Ishikawa (cell line): ENCODE measurements at regions not wholly inside any gene's neighbourhood (a gene's known extent, or its start where the extent isn't known, plus 50 kb on each side); places are given as distances from the start of the nearest gene placed in this dataset.

Experiments
- CEBPB ChIP-seq: IDR thresholded peaks from 2 replicates; pipeline ENCODE4 v1.6.1; 2012
- CREB1 ChIP-seq: IDR thresholded peaks from 2 replicates; pipeline ENCODE4 v1.6.1; 2012; ENCODE audit warnings: low read depth
- EGR1 ChIP-seq: IDR thresholded peaks from 2 replicates; pipeline ENCODE4 v1.6.1; 2012
- EP300 ChIP-seq: IDR thresholded peaks from 2 replicates; pipeline ENCODE4 v1.6.1; 2012; ENCODE audit warnings: borderline replicate concordance
- FOXM1 ChIP-seq: IDR thresholded peaks from 2 replicates; pipeline ENCODE4 v1.6.1; 2012; ENCODE audit warnings: low read depth, borderline replicate concordance
- MAX ChIP-seq: IDR thresholded peaks from 2 replicates; pipeline ENCODE4 v1.6.1; 2012
- NFIC ChIP-seq: IDR thresholded peaks from 2 replicates; pipeline ENCODE4 v1.6.1; 2012
- RAD21 ChIP-seq: IDR thresholded peaks from 2 replicates; pipeline ENCODE4 v1.6.1; 2012; ENCODE audit warnings: low read depth
- TAF1 ChIP-seq: IDR thresholded peaks from 2 replicates; pipeline ENCODE4 v1.6.1; 2012; ENCODE audit warnings: low read depth, mild to moderate bottlenecking
- TCF12 ChIP-seq: IDR thresholded peaks from 2 replicates; pipeline ENCODE4 v1.6.1; 2012; ENCODE audit warnings: low read depth
- TEAD4 ChIP-seq: IDR thresholded peaks from 2 replicates; pipeline ENCODE4 v1.6.1; 2012
- YY1 ChIP-seq: IDR thresholded peaks from 2 replicates; pipeline ENCODE4 v1.6.1; 2012; ENCODE audit warnings: low read depth
- ZBTB7A ChIP-seq: IDR thresholded peaks from 2 replicates; pipeline ENCODE4 v1.6.1; 2012; ENCODE audit warnings: low read depth
- TF ChIP-seq, protein P1 (sequence below): IDR thresholded peaks from 2 replicates; pipeline ENCODE4 v1.6.1; 2012
- TF ChIP-seq, protein P2 (sequence below): IDR thresholded peaks from 2 replicates; pipeline ENCODE4 v1.6.1; 2012; ENCODE audit warnings: low read depth, mild to moderate bottlenecking

DNA sequence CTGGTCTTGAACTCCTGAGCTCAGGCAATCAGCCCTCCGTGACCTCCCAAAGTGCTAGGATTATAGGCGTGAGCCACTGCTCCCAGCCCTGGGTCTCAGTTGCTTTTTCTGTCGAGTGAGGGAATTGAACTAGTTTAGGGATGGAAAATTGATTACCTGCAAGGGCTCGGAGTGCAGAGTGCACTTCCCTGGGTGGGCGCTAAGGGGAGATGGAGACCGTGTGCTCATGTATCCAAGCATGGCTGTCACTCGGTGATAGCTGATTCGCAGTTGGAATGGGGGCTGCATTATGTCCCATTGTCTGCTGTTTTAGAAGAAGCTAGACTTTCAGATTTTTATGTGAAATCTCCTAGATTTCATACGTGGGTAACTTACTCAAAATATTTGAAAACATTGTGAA lies 139.9 kb upstream of the RFC3 start:
- TF ChIP-seq CEBPB = no peak
- no peak for TF ChIP-seq YY1
- no peak for TF ChIP-seq FOXM1
- TF ChIP-seq CREB1 = no peak
- TF ChIP-seq ZBTB7A = no peak
- TF ChIP-seq, protein P1, sequence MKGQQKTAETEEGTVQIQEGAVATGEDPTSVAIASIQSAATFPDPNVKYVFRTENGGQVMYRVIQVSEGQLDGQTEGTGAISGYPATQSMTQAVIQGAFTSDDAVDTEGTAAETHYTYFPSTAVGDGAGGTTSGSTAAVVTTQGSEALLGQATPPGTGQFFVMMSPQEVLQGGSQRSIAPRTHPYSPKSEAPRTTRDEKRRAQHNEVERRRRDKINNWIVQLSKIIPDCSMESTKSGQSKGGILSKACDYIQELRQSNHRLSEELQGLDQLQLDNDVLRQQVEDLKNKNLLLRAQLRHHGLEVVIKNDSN = no peak
- no peak for TF ChIP-seq TAF1
- TF ChIP-seq TCF12 = no peak
- TF ChIP-seq MAX = no peak
- no peak for TF ChIP-seq TEAD4
- no peak for TF ChIP-seq NFIC
- TF ChIP-seq, protein P2, sequence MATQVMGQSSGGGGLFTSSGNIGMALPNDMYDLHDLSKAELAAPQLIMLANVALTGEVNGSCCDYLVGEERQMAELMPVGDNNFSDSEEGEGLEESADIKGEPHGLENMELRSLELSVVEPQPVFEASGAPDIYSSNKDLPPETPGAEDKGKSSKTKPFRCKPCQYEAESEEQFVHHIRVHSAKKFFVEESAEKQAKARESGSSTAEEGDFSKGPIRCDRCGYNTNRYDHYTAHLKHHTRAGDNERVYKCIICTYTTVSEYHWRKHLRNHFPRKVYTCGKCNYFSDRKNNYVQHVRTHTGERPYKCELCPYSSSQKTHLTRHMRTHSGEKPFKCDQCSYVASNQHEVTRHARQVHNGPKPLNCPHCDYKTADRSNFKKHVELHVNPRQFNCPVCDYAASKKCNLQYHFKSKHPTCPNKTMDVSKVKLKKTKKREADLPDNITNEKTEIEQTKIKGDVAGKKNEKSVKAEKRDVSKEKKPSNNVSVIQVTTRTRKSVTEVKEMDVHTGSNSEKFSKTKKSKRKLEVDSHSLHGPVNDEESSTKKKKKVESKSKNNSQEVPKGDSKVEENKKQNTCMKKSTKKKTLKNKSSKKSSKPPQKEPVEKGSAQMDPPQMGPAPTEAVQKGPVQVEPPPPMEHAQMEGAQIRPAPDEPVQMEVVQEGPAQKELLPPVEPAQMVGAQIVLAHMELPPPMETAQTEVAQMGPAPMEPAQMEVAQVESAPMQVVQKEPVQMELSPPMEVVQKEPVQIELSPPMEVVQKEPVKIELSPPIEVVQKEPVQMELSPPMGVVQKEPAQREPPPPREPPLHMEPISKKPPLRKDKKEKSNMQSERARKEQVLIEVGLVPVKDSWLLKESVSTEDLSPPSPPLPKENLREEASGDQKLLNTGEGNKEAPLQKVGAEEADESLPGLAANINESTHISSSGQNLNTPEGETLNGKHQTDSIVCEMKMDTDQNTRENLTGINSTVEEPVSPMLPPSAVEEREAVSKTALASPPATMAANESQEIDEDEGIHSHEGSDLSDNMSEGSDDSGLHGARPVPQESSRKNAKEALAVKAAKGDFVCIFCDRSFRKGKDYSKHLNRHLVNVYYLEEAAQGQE = no peak
- no peak for TF ChIP-seq EGR1
- no peak for TF ChIP-seq RAD21
- TF ChIP-seq EP300 = no peak

DNA sequence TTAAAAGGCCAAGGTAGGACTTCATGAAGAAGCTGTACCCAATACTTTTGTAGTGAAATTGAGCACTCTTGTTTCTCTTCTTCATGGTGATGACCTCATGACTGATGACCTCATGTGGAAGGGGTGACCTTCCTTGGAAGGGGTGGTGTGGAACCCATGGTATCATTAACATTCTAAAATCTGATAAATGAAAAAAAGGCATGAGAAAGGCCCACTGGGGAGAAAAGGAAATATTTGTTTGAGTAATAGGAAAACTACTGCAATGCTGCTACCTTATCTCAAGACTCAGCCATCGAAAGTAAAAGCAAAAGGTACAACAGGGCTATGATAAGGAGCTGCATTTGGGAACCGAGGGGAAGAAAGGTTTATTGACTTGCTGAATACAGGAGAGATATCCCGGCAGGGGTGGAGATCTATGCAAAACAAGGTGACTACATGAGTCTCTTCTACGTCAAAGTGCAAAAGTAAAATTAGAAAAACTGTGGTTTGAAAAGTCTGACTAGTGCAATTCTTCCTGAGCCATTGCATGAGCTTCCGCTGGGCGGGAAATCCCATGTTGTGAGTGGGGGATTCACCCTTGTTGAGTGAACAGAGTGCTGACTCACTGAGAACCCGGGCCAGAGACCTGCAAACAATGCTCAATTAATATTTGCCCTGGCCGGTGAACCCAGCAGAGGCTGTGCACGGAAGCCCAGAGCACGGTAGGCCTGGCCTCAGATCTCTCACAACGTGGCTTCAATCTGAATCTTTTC lies 138.9 kb upstream of the RFC3 start:
- TF ChIP-seq YY1 = no peak
- peak; percentile 62; the same call in 1 of the 2 replicates for TF ChIP-seq TCF12
- no peak for TF ChIP-seq EGR1
- TF ChIP-seq NFIC = no peak; the same call in 1 of the 2 replicates
- TF ChIP-seq EP300 = peak; percentile 67; the same call in 1 of the 2 replicates
- TF ChIP-seq MAX = peak; percentile 75
- TF ChIP-seq TEAD4 = 0 out of 2 replicates have a peak, but pooled peaks have one; percentile 35
- no peak for TF ChIP-seq FOXM1
- no peak for TF ChIP-seq CREB1
- TF ChIP-seq ZBTB7A = no peak
- TF ChIP-seq, protein P1 = no peak

GRCh38 chr13:33679658-33680012 lies 138.3 kb upstream of the RFC3 start:
- TF ChIP-seq YY1 (no peak), ZBTB7A (no peak), TAF1 (no peak), TCF12 (no peak)

- TF ChIP-seq, protein P2 = no peak
- TF ChIP-seq, protein P1 = no peak
- TF ChIP-seq FOXM1 (no peak), ZBTB7A (no peak), CREB1 (no peak), RAD21 (no peak), CEBPB (no peak), TEAD4 (no peak), TAF1 (no peak), TCF12 (no peak), MAX (no peak), EGR1 (no peak), YY1 (no peak), NFIC (no peak), EP300 (no peak)
These were observed 135.9 kb upstream of the RFC3 start for GRCh38 chr13:33682020-33682564.

- TF ChIP-seq MAX = no peak
These were observed 134.6 kb upstream of the RFC3 start for GRCh38 chr13:33683376-33683775.
